Limb (tissue), 2 donors: ENCODE measurements at regions not wholly inside any gene's neighbourhood (a gene's known extent, or its start where the extent isn't known, plus 50 kb on each side); places are given as distances from the start of the nearest gene placed in this dataset.
A peak's percentile ranks its signal among the peaks of the same experiment; 100 is the strongest.

ENCODE experiments used
- DNase-seq, 2 donors: peaks; one replicate each; pipeline ENCODE4 v3.0.0-alpha.2; 2016; ENCODE audit errors: extremely low spot score in 2 of 2

GRCh38 chr2:12109363-12110017 is 363.1 kb downstream of the LPIN1 start:
- DNase-seq, result no peak

GRCh38 chr2:12110074-12110473 is 363.6 kb downstream of the LPIN1 start:
- DNase-seq, result peak in 1 of 2 donors; percentile 42

GRCh38 chr2:12110481-12110880 is 364.0 kb downstream of the LPIN1 start:
- DNase-seq, result peak in 1 of 2 donors; percentile 6

GRCh38 chr2:12113412-12113811 is 367.0 kb downstream of the LPIN1 start:
- no peak for DNase-seq

DNA sequence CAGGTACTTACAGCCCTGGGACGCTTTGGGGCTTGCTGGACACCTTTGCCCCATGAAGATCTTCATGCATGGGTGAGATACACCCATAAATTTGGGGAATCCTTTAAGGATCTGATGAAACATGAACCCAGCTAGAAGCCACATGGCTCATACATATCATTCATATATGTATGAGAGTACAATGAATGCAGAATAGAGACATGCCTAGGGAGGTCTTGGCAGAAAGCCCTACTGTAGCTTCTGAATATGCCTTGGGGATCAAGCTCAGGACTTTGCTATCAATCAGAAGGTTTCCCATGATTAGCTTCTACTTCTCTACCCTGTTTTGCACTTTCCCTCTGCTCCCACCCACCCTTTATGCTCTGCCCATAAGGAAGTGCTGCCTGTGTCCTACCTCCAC is 368.4 kb downstream of the LPIN1 start:
- no peak for DNase-seq

GRCh38 chr2:12116228-12116750 is 369.9 kb downstream of the LPIN1 start:
- no peak for DNase-seq

GRCh38 chr2:12119841-12120240 is 373.4 kb downstream of the LPIN1 start:
- DNase-seq, result no peak

DNA sequence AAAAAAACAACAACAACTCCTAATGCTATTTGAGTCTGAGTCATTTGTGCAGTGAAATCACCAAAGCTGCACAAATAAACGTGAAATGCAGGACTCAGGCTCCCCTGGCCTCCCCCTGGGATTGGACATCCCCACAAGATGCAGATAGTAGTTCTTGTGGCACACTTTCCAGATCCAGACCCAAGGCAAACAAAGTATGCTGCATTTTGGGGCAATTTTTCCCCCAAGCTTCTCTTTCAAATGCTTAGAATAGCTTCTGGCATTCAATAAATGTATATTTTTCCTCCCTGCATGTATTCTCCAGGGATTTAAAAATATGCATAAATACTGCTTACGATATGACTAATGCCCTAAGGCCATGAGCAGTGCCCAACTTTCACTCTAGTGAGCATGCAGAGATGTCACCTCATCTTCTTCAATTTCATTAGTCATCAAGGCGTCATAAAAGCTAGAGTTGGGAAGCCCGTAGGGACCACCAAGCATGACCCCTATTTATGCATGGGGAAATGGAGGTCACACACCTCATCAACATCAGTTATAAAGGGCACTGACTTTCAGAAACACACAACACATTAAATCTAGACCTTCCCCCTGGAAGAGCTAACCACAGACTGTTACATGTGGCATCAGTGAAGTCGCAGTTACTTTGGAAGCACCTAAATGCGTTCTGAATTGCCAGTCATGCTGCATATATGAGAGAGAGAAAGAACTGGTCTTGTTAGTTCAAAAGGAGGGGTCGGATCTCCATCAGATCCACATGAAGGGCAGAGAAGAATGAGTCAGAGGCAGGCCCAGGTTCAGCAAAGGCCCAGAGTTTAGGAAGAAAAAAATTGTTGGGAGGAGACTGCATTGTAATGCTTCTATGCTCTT is 374.1 kb downstream of the LPIN1 start:
- DNase-seq, result no peak

- no peak for DNase-seq
Observed at GRCh38 chr2:12124790-12125189, 378.4 kb downstream of the LPIN1 start.

DNA sequence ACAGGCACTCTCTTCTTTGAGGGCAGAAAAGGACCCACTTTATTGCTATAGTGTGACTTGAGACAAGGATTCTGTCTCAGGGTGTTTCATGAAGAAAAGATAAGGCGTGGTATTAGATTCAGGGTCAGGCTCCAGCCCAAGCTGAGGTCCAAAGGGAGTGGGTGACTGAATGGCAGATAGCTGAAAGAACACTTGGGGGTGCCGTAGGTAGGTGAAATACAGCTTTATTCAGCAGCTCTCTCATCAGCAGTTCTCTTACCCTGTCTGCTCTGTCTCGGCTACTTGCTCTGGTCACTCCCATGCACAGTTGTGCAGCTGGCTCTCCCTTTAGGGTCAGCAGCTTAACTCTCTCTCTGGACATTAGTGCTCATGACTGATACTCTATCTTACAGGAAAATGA is 379.9 kb downstream of the LPIN1 start:
- DNase-seq, result no peak

GRCh38 chr2:12127638-12128037 is 381.2 kb downstream of the LPIN1 start:
- no peak for DNase-seq

GRCh38 chr2:12131975-12132374 is 385.5 kb downstream of the LPIN1 start:
- no peak for DNase-seq

GRCh38 chr2:12141618-12142258 is 395.3 kb downstream of the LPIN1 start:
- no peak for DNase-seq

DNA sequence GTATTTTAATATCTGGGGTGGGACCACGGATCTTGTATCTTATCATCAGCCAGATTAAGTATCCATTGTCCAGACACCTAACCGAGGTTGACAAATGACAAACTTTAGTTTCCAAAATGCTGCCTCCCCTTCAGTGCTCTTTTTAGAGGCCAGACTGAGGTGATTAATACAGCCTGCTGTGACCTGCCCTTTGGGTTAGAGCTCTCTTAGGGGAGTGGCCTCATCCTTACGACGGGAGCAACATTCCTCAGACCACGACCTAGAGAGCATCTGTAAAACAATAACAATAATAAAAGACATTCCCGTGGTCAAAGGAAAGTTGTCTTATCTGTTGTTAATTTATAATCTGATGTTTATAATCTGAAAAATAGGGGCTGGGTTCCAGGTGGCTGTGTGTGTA is 405.3 kb downstream of the LPIN1 start:
- DNase-seq, result no peak

DNA sequence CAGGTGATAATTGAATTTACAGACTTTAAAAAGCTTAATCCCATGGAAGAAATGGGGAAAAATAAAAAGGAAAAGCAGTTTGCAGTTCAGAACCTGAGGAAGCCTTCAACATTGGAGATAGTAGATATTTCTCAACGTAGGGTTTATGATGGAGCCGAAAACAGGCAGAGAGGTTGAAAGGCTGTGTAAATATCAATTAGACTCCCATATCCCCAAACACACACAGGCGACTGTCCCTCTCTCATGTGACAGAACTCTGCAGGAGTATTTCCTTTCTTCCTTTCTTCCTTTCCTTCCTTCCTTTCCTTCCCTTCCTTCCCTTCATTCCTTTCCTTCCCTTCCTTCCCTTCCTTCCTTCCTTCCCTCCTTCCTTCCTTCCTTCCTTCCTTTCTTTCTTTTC is 406.5 kb downstream of the LPIN1 start:
- no peak for DNase-seq

GRCh38 chr2:12155303-12156051 is 409.0 kb downstream of the LPIN1 start:
- no peak for DNase-seq

DNA sequence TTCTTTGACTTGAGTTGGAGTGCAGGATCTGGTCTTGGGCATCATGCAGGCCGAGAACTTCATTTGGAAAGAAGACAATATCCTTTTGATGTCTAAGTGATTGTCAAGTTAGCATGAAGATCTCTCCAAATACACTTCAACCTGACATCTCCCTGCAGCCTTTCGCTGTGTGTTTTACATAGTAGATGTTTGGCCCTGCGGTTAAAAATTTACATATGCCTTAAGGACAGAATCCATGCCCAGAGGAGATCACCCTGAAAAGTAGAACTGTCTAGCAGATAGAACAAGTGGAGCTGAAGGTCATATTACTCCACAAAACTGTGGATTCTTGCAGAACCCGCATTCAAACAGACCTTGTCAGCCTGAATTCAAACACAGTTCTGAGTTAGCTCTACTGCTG is 409.9 kb downstream of the LPIN1 start:
- DNase-seq, result no peak

DNA sequence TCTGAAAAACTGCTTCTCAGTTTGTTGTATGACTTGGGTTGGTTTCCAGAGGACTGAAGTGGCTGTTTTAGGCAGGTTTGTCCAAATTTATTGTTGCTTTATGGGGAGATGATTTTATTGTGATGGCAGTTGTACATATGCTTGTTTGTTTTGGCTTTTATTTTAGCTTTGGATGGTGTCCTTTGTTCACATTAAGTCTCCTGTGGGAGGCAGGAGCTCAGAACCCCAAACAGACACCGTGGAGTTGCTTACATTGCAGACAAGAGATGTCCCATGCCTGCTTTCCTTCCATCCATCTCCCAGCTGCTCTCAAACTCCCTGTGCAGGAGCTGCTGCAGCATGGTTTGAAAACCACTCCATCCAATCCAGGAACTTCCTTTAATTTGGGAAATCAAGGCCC is 414.7 kb downstream of the LPIN1 start:
- DNase-seq, result no peak

DNA sequence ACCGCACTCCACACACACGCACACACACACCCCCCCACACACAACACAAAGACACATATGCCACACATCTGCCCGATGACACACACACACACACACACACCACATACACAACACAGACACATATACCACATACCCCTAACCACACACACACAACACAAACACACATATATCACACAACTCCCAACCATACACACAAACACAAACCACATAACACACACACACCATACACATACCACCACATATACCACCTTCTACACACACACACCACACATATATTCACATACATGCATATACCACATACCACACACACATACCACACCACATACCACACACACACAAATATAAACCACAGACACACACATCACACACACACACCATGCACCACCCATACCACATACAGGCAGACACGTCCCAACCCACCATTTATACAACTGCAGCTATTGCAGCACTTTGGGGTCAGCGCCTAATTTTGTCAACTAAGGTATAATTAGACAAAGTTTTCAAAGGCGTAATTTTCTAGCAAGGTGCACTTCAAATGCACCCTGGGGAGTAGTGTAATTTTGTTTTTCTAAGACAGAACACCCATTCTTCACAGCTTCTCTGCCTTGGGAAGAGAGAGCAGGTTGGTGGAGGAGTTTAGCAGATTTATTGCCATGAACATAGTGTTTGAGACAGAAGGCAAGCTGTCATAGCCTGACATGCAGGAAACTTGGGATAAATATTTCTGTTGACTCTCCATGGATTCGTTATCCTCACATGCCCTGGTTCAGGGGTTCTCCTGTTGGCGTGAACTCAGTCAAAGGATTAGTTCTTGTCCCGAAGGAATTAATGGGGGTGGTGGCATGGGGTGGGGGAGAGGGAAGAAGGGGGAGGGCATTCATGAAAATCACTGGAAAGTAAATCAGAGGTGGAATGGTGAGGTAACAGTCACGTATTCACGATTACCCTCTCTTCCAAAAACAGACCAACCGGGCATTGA is 416.1 kb downstream of the LPIN1 start:
- no peak for DNase-seq

DNA sequence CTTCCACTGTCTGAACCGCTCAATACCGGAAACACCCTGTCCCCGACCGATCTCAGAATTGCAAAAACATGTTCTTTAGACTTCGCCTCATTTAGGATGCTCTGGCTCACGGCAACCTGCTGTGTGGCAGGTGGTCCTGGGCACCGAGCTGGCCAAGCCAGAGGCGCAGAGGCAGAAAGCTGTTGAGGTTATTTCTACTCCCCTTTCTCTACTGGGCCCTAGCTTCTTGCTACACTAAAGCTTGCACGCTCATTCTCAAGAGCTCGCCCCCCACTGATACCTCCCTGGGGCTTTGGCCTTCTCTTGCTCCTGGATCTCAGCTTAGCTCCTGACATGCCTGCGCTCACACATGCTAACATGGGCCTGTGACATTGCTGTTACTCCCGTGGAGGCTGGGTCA is 417.4 kb downstream of the LPIN1 start:
- no peak for DNase-seq
